IPS DF 4.7 (cell line): ENCODE measurements at regions not wholly inside any gene's neighbourhood (a gene's known extent, or its start where the extent isn't known, plus 50 kb on each side); places are given as distances from the start of the nearest gene placed in this dataset.
"Not testable (repeated sequence)": the region's sequence is repeated elsewhere in the genome, so short reads cannot be mapped to it uniquely, and the experiment has no call there.

ENCODE experiments used
- DNase-seq: peaks from one replicate; pipeline ENCODE4 v3.0.0-alpha.2; 2013; ENCODE audit warnings: low spot score; ENCODE audit errors: extremely low read depth

DNA sequence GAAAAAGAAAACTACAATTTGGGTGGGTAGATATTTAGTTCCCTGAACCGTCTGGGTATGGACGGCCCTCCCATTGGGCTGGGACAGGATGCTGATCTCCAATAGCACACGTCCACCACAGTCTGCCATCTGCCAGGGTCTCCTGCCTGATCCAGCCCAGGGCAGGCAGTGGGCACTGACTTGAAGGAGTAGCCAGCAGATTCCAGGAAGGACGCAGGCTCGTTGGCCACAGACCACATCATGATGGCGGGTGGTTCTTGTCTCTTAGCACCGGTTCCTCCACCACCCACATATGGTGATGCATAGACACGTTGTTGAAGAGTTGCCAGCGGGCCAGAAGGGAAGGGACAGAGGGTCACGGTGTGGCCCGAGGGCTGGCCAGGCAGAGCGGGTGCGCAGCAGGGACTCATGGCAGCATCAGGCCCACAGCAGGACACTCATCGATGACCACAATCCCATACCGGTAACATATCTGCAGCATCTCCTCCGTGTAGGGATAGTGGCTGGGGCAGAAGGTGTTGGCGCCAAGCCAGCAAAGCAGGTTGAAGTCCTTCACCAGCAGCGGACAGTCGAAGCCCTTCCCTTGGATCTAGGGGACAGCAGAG, 155.8 kb upstream of the FAM174A start:
- not testable (repeated sequence) for DNase-seq

DNA sequence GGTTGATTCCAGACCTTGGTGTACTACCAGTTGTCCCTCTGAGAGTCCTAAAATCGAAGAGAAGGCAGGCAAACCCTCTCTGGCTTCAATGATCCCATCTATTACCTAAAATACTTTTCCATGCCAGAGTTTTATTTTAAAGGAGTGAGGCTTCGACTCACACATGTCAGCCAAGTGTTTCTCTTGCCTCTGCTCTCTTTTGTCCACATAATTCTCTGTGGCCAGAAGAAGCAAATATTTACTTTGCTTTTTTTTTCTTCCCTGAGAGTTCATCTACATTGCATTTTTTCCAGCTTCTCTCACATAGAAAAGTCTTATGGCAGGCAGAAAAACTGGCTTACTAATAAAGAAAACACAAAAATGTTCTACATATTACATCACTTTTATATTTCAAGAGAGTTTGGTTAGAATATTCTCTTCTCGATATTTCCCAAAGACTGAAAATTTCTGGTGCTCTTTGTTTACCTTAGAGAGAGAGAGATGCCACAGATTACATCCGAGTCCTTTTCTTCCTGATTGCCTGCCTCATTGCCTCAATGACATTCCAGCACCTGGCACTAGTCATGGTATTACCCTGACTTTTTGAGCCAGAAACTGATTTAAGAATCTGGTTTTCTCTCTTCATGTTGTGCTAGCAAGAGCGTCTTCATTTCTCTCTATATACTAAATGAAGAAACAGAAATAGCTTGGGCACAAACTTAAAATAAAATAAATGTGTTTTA, 170.3 kb upstream of the FAM174A start:
- DNase-seq, result not testable (repeated sequence)

DNA sequence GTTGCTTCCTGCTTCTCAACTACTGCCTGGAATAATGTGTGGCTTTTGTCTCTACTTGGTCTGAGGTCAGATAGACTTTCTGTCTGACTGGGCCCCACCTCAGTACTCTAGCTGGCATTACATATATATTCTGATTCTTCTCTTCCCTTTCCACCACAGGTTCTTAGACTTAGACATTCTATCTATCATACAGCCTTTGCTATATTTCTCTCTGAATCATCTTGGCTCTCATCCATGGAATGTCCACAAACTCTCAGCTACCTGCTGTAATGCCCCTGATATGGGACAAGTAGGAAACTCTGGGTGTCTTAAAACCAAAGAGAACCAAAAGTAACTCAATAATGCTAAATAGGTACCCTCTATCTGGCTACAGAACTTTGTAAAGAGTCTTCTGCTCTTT, 170.8 kb upstream of the FAM174A start:
- not testable (repeated sequence) for DNase-seq

DNA sequence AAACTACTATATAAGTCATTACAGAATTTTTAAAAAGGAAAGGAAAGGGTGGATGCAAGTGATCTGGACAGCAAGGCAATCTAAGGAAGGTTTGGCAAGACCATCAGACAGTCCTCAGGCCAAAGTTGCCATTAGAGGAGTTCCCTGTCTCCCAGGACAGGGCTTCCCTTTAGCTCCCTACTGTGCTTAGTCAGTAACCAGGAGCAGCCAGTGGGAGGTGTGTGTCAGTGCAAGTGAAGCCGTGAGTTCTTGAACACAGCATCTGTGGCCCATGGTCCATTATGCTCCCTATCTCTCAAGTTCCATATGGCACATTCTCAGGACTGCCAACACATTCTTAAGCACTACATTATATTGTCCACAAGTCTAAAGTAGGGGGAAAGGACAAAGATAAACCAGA, 175.2 kb upstream of the FAM174A start:
- DNase-seq, result not testable (repeated sequence)

DNA sequence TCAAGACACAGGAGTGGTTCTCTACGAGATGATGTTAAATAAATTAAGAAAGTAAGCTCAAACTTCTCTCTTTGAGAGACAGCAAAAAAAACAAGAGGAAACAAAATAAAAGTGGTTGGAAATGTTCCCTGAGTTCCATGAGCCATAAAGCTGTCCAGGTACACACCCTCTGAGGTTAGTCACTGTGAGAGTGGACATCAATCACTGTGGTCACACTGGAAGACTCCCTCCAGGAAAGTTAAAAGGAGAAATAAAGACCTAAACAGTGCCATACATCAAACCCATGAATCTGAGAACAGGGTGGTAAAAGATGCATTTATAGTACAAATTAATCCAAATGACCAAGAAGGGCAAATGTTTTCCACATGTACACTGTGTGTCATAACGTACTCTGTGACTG, 188.9 kb upstream of the FAM174A start:
- DNase-seq, result not testable (repeated sequence)

DNA sequence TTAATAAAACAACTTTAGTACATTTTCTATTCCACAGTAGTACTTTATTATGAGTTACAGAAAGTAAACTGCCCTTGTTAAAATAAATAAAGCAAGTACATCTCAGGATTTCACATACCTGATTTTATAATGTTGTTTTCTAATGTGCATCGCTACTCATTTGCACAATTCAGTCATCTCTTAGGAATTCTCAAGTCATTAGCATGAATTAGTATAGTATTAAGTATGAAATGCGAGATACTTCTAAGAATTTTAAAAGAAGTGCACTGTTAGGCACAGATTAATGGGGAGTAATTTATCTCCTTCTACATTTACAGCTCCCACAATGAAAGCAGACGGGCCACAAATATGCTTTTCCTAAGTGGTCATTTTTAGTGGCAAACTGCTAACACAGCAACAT, 193.7 kb upstream of the FAM174A start:
- DNase-seq, result not testable (repeated sequence)

DNA sequence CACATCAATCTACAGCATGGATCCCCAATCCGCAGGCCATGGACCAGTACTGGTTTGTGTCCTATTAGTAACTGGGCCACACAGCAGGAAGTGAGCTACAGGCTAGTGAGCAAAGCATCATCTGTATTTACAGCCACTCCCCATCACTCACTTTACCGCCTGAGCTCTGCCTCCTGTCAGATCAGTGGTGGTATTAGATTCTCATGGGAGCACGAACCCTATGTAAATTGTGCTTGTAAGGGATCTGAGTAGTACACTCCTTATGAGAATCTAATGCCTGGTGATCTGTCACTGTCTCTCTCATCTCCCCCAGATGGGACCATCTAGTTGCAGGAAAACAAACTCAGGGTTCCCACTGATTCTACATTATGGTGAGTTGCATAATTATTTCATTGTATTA, 212.7 kb upstream of the FAM174A start:
- DNase-seq, result no peak

DNA sequence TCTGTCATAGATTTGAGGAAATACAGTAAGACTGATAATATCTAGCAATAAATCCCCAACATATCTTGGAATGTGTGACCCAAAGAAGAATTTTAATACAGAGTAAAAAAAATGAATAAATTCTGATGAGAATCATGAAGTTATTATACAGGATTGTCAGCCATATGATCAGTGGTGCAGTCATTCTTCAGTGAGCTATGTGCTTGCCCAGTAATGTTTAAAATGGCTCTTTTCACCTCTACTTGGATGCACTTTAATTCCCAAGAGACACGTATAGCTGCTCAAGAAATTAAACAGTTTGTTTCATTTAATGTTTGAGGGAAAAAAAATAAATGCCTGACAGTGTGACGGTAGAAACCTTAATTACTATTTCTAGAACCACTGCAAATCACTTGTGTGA, 215.3 kb upstream of the FAM174A start:
- no peak for DNase-seq

DNA sequence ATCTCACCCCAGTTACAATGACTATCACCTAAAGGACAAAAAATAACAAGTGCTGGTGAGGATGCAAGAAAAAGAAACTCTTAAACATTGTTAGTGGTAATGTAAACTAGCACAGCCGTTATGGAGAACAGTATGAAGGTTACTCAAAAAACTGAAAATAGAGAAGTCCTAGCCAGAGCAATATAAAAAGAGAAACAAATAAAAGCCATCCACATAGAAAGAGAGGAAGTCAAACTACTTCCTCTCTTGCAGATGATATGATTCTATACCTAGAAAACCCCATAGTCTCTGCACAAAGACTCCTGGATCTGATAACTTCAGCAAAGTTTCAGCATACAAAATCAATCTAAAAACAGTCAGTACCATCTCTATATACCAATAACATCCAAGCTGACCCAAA, 221.5 kb upstream of the FAM174A start:
- no peak for DNase-seq

DNA sequence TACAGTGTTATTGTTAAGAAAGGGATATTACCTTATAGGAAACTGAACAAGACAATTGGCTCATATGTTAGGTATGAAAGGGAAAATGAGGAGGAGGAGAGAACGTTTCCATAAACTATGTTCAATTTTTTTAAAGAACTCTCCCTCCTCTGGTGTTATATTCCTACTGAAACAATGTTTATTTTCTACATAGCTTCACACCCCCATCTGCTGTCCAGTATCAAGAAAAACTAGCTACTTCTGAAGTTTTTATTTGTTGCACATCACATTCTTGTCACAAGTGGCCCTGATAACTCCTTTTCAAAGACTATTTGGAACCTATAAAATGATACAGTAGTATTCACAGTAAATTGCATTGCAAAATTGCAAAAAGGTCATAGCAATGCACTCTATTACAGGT, 223.4 kb upstream of the FAM174A start:
- no peak for DNase-seq

DNA sequence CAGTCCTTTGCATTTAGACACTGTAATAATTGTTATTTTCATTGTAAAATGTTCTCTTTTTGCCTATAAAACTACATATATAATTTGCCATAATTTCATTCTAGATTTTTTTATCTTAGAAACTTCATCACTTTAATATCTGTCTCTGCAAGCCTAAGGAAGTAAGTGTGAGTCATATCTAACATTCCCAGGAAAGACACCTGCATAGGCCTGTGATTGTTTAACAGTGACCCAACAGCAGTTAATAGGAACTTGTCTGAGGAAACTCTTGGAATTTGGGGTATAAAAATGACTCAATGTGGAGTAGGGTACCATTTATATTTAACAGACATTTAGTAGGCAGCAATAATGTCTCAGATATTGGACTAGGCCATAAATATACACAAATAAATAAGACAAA, 229.2 kb upstream of the FAM174A start:
- no peak for DNase-seq

DNA sequence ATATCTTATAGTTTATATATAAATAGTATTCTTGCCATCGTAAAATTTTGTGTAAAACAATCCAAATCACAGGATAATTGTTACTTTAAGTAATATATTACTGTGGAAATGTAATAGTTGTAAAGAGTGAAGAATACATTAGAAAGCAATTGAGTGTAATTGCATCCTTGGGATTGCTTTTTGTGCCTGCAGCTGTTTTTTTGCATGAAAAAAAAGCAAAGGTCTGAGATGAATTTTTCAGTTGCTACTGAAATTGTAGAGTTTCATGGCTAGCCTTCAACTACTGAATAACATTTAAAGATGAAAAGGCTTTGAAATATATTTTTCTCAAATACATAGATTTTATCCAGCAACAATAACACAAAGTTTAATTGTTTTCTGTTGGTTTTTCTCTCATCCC, 232.0 kb upstream of the FAM174A start:
- DNase-seq, result no peak

DNA sequence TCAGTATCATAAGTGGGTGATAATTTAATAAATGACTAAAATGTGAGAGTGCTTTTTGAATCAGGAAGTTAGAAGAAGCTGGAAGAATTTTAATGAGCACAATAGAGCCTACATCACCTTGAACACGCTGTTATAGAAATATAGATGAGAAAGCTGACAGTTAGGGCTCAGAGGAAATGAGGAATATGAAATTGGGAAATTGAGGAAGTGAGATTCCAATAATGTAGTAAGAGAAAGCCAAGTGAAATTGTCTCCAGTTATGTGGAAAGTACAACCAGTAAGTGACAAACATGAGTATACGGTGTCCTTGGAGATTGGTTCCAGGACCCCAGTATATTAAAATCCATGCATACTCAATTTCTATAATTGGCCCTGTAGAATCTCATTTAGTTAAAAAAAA, 235.9 kb upstream of the FAM174A start:
- no peak for DNase-seq

DNA sequence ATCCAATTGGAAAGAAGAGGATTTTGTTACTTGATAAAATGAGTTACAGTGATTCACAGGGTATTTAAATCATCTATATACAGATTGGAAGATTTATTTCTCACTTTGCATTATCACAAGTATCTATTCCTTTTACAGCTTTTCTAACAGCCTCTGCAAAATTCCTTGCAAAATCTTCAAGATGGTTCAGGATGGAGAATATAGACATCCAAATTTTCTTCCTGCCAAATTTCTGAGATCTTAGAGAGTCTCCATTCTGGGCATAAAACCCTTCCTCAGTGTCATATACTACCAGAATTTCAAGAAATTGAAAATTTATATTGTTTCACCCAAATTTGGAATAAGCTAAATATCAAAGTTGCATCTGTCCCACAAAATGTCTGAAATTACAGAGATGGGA, 259.1 kb upstream of the FAM174A start:
- DNase-seq, result no peak

DNA sequence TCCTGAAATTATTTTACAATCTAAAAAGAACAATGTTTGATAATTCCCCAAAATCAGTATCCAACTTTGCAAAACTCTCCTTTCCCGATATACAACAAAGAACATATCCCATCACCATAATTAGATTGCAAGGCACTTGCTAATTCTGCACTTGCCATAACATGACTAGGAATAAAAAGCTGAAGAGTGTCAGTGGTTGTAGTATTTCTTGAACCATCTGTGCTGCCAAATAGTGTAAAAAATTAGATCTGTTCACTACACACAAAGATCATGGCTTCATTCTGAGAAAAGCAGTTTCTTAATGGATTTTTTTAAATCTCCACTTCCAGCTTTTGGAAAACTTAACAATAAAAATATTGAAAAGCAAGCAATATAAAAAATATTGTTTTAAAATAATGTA, 259.5 kb upstream of the FAM174A start:
- no peak for DNase-seq

DNA sequence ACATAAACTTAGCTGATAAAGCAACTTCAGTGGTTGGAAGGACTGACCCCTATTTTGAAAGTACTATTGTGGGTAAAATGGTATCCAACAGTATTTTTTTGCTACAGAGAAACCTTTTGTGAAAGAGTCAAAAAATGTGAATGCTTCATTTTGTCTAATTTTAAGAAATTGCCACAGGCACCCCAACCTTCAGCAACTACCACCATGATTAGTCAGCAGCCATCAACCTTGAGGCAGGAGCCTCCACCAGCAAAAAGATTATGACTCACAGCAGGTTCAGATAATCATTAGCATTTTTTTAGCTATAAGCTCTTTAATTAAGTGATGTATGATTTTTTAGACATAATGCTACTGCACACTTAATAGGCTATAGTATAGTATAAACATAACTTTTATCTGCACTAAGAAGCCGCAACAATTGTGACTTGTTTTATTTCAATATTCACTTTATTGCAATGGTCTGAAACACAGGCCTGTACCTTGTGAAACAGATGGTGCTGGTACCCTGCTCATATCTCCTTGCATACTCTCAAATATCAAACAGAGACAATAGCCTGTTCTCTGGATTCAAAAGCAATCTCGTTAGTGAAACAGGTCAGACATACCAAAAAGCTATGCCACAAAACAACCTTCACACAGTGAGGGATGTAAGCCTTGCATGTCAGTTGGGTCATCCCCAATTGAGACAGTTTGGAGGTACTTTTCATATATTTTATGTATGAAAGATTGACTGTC, 261.2 kb upstream of the FAM174A start:
- DNase-seq, result no peak

DNA sequence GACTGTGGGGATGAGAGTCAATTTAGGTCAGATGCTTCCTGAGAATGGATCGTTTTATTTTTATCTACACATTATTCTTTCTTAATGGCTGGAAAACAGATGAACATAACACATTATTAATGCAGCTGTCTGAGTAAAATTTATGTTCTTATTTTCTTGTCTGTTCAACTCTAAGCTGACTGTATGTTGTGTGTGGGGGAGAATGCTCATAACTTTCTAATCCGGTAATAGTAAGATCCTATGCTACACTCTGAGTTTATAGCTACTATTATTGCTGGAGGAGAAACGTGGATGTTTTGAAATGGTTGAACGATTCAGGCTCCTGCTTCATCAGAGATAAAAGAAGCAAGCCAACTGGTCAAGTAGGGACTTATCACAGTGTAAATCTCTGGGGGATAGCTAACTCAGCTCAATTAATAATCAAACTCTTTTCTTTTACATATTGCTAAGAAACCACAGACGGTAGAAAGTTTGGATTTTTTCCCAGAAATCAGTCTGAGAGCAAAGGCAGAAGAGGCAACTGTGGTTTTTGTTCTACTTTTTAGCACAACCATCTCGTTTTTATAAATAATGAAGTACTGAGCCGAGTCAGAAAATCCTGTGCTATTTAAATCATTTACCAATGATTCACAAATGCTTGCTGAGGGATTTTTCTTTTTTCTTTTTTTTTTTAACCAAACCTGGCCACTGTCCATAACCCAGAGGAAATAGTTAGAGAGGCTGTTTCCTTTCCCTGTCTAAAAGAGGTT, 265.0 kb upstream of the FAM174A start:
- DNase-seq, result no peak

DNA sequence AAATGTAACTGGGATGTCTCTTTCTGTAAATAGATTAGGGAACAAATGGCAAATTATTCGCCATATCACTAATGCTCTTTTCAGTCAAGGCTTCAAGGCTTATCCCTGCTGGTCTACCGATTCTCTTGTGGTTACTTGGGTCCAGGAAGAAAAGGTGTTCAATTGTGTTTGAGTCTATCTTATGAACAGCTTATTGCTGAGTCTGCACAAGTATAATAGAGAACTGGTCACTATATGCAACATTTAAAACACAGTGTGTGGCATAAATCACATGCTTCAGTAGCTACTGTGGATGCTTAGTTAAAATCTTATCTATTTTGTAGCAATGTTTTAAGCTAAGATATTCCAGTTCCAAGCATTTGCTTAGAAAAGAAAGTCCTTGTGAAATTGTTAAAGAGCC, 274.2 kb upstream of the FAM174A start:
- DNase-seq, result no peak

DNA sequence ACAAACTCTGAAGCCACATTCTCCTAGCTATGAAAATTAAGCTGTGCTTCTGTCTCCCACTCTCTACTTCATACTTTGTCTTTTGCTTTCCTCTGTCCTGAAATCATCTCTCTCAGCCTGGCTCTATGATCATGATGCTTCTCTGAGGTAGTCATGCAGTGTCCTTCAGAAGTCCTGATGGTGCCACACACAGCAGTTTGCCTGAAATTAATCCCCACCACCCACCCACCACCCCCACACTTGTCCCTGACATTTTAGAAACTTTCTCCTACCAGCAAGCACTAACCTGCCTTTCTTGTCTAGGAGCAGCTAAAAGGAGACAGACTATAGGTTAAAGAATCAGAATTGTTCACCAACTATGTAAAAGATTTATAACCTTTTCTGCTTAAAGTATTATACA, 282.2 kb upstream of the FAM174A start:
- DNase-seq, result no peak

DNA sequence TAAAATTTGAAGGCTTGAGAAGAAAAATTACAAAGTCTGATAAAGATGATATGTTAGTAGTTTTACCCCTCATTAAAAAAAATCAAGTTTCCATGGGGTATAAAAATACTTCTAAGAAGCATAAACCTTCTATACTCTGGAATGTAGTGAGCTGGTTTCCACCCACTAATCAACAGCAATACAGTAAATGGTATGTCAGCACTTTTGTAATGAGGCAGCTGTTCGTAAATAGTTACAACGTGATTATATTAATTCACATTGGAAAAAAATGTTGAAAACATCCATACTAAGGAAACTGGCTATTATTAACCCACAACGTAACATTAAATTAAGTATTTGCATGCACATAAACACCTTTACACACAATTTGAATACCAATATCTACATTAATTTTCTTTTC, 283.1 kb upstream of the FAM174A start:
- DNase-seq, result no peak

DNA sequence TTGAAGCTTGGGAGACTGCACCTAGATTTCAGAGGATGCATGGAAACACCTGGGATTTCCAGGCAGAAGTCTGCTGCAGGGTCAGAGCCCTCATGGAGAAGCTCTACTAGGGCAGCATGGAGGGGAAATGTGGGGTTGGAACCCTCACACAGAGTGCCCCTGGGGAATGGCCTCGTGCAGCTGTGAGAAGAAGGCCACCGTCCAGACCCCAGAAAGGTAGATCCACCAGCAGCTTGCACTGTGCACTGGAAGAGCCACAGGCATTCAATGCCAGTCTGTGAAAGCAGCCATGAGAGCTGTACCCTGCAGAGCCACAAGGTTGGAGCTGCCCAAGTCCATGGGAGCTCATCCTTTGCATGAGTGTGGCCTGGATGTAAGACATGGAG, 285.3 kb upstream of the FAM174A start:
- DNase-seq, result no peak
